Left ventricle myocardium inferior (tissue), 1 donor: ENCODE measurements at regions not wholly inside any gene's neighbourhood (a gene's known extent, or its start where the extent isn't known, plus 50 kb on each side); places are given as distances from the start of the nearest gene placed in this dataset.
"Not testable (repeated sequence)": the region's sequence is repeated elsewhere in the genome, so short reads cannot be mapped to it uniquely, and the experiment has no call there.

Source experiments
- DNase-seq: peaks from one replicate; pipeline ENCODE4 v3.0.0-alpha.2; 2020
- H3K27ac ChIP-seq: fragments of 200-600 bp; replicated peaks from 2 replicates; pipeline ENCODE4 v1.8.0; 2021
- H3K27me3 ChIP-seq: fragments of 200-600 bp; 2 replicates; pipeline ENCODE4 v1.8.0; 2021; ENCODE audit warnings: low read depth
- H3K36me3 ChIP-seq: fragments of 200-600 bp; 2 replicates; pipeline ENCODE4 v1.8.0; 2021
- H3K4me1 ChIP-seq: fragments of 200-600 bp; 2 replicates; pipeline ENCODE4 v1.8.0; 2021
- H3K4me3 ChIP-seq: fragments of 200-600 bp; 2 replicates; pipeline ENCODE4 v1.8.0; 2021; ENCODE audit warnings: mild to moderate bottlenecking, moderate library complexity
- H3K9me3 ChIP-seq: fragments of 200-600 bp; replicated peaks from 2 replicates; pipeline ENCODE4 v1.8.0; 2021
- CTCF ChIP-seq: fragments of 200-600 bp; IDR thresholded peaks from 2 replicates; pipeline ENCODE4 v1.8.0; 2021; ENCODE audit warnings: antibody characterized with exemption, mild to moderate bottlenecking, borderline replicate concordance
- intact Hi-C: fragments of 100-400 bp; cut with micrococcal nuclease; formaldehyde crosslinking; loops from one replicate; pipeline ENCODE4 v1.11.0; 2022
- donor health status: DM: no; HTN: yes; CAD: no; lungs with severe emphysema.

DNA sequence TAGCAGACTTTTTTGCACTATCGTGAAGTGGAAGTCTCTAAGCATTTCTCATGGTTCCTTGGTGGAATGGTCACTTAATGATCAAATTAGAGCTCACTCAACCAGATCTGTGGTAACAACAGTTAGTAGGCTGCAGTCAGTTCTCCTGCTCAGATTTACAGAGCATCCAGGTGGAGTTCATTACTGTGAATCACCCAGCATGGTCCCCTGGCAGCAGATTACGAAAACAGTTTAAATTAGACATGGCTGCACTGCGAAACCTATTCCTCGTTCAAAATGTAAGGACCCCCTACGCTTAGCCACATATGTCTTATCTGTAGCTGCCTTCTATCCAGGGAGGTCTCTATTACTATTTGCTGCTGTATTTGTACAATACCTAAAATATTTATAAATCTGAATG lies 823.6 kb upstream of the ARRDC3 start:
- no peak for TF ChIP-seq CTCF
- H3K9me3 ChIP-seq, result peaks cover 12% of the 10 kb centered on the region
- no peak for DNase-seq
- no peak overlapping the region for H3K4me3 ChIP-seq
- no peak overlapping the region for H3K27ac ChIP-seq
- no peaks in the 10 kb centered on the region for H3K27me3 ChIP-seq
- intact Hi-C loops, result no loop called here
- H3K4me1 ChIP-seq, result no peaks in the 10 kb centered on the region
- no peaks in the 10 kb centered on the region for H3K36me3 ChIP-seq

GRCh38 chr5:92199035-92199434 lies 815.9 kb upstream of the ARRDC3 start:
- H3K27me3 ChIP-seq, H3K36me3 ChIP-seq, H3K4me3 ChIP-seq, H3K27ac ChIP-seq, H3K9me3 ChIP-seq, DNase-seq, intact Hi-C loops, H3K4me1 ChIP-seq: not testable (repeated sequence)

DNA sequence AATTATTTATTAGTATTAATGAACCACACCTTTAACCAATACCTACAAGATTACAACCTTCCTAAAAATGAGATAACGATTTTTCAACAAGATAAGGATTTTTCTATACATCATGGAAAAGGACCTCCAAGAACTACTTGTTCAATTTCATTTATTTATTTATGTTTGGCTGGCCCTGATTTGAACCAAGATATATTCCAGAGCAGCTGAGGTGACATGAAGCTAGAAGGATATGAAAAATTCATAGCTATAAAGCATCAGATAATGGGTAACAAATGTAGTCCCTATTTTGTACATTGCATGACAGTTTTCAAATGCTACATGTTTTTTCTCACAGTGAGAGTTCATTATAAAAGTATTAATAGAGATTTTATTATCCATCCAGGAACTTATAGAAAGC lies 798.5 kb upstream of the ARRDC3 start:
- no peaks in the 10 kb centered on the region for H3K4me1 ChIP-seq
- TF ChIP-seq CTCF, result no peak
- no peak for DNase-seq
- intact Hi-C loops, result no loop called here
- H3K36me3 ChIP-seq, result no peaks in the 10 kb centered on the region
- no peaks in the 10 kb centered on the region for H3K9me3 ChIP-seq
- no peak overlapping the region for H3K27ac ChIP-seq
- H3K4me3 ChIP-seq, result no peak overlapping the region
- H3K27me3 ChIP-seq, result no peaks in the 10 kb centered on the region

DNA sequence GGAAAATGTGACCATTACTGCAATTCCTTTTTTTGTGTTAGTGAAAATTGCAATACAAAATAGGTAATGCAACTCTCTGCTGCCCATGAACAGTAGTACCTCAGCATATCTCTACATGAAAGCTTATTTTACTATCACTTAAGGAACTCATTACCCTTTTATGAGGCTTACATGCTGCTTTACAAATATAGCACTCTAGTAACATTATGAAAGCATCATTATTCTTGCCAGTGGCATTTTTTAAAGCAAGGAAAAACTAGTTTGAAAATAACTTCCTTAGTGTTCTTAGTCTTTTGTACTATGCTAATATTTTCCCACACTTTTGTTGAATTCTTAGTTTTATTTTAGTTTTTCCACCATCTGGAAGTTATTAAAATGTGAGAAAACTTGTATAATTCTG lies 797.3 kb upstream of the ARRDC3 start:
- no peak overlapping the region for H3K27ac ChIP-seq
- H3K36me3 ChIP-seq, result no peaks in the 10 kb centered on the region
- intact Hi-C loops, result no loop called here
- no peak overlapping the region for H3K4me3 ChIP-seq
- no peak for TF ChIP-seq CTCF
- H3K9me3 ChIP-seq, result no peaks in the 10 kb centered on the region
- no peaks in the 10 kb centered on the region for H3K4me1 ChIP-seq
- no peaks in the 10 kb centered on the region for H3K27me3 ChIP-seq
- DNase-seq, result no peak

DNA sequence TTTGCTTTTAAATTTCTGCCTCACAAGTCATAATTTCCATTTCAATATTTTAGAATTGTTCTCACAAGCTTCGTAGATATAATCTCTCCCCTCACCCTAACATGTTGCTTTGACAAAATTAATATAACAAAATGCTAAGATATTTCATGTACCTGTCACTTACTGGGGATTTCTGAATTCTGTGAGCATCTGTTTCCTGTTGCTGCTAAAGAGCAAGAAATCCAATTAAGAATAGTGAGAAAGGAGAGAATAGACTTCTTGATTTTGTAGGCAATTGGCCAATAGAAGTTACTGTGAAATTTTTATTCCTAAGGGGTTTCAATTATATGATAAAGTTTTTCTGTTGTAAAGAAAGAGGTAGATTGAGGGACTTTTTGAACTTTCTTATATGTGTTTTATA lies 796.5 kb upstream of the ARRDC3 start:
- no peaks in the 10 kb centered on the region for H3K4me1 ChIP-seq
- no peak for DNase-seq

DNA sequence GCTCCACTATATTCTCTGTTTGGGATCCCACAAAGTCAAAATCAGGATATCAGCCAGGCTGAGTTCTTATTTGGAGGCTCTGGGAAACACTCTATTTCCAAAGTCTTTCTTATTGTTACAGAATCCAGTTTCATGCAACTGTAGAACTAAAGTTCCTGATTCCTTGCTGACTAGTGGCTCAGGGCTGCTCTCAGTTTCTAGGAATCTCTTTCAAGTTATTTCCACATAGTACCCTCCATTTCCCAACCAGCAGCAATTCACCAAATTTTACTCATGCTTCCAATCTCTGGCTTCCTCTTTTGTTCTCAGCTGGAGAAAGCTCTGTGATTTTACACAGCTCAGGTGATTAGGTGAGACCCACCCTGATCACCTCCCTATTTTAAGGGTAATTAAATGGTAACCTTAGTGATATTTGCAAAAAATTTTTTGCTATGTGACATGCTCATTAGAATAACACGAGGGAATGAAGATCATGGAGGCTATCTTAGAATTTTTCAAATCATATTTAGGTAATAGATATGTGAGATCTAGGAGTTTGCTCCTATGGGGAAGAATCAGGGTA lies 794.9 kb upstream of the ARRDC3 start:
- Histone ChIP-seq H3K4me3 (no peak overlapping the region), H3K4me1 (no peaks in the 10 kb centered on the region), H3K9me3 (no peaks in the 10 kb centered on the region), H3K27ac (no peak overlapping the region), H3K36me3 (no peaks in the 10 kb centered on the region), H3K27me3 (no peaks in the 10 kb centered on the region)
- DNase-seq, result no peak
- intact Hi-C loops, result no loop called here
- no peak for TF ChIP-seq CTCF

More for the DNA sequence above, 796.5 kb upstream of the ARRDC3 start:
- no peaks in the 10 kb centered on the region for H3K9me3 ChIP-seq
- intact Hi-C loops, result no loop called here
- no peak overlapping the region for H3K27ac ChIP-seq
- no peak for TF ChIP-seq CTCF
- H3K36me3 ChIP-seq, result no peaks in the 10 kb centered on the region
- no peak overlapping the region for H3K4me3 ChIP-seq
- H3K27me3 ChIP-seq, result no peaks in the 10 kb centered on the region
